ENCODE measurements at regions not wholly inside any gene's neighbourhood (a gene's known extent, or its start where the extent isn't known, plus 50 kb on each side); places are given as distances from the start of the nearest gene placed in this dataset.
"Not testable (repeated sequence)": the region's sequence is repeated elsewhere in the genome, so short reads cannot be mapped to it uniquely, and the experiment has no call there.

GRCh38 chr2:118372886-118373830 is 284.9 kb downstream of the INSIG2 start:
- DNase-seq: no peak

GRCh38 chr2:118371515-118371914 is 283.2 kb downstream of the INSIG2 start:
- DNase-seq: no peak

GRCh38 chr2:118369521-118369920 is 281.2 kb downstream of the INSIG2 start:
- not testable (repeated sequence) for DNase-seq

GRCh38 chr2:118363604-118364003 is 275.3 kb downstream of the INSIG2 start:
- DNase-seq: no peak

- no peak for DNase-seq
These were observed 267.8 kb downstream of the INSIG2 start for GRCh38 chr2:118356051-118356450.

GRCh38 chr2:118351796-118352195 is 263.5 kb downstream of the INSIG2 start:
- no peak for DNase-seq

- no peak for DNase-seq
These were observed 262.4 kb downstream of the INSIG2 start for GRCh38 chr2:118350621-118351020.

GRCh38 chr2:118349365-118349764 is 261.1 kb downstream of the INSIG2 start:
- no peak for DNase-seq

GRCh38 chr2:118348380-118349034 is 260.2 kb downstream of the INSIG2 start:
- no peak for DNase-seq

- no peak for DNase-seq
These were observed 257.2 kb downstream of the INSIG2 start for GRCh38 chr2:118345465-118345864.

GRCh38 chr2:118340103-118340502 is 251.8 kb downstream of the INSIG2 start:
- DNase-seq: no peak

- no peak for DNase-seq
These were observed 251.1 kb downstream of the INSIG2 start for GRCh38 chr2:118339386-118339785.

- no peak for DNase-seq
These were observed 245.4 kb downstream of the INSIG2 start for GRCh38 chr2:118333664-118334063.

GRCh38 chr2:118325321-118325955 is 237.2 kb downstream of the INSIG2 start:
- no peak for DNase-seq

GRCh38 chr2:118322406-118322805 is 234.1 kb downstream of the INSIG2 start:
- DNase-seq: no peak

- no peak for DNase-seq
These were observed 233.3 kb downstream of the INSIG2 start for GRCh38 chr2:118321432-118322105.

GRCh38 chr2:118320658-118321057 is 232.4 kb downstream of the INSIG2 start:
- no peak for DNase-seq

- no peak for DNase-seq
These were observed 231.9 kb downstream of the INSIG2 start for GRCh38 chr2:118320196-118320595.

GRCh38 chr2:118319271-118319684 is 231.0 kb downstream of the INSIG2 start:
- DNase-seq: no peak

GRCh38 chr2:118315606-118316005 is 227.3 kb downstream of the INSIG2 start:
- DNase-seq: no peak

- DNase-seq: no peak
These were observed 224.9 kb downstream of the INSIG2 start for GRCh38 chr2:118312969-118313756.
